Mammary epithelial cell (primary cell): ENCODE measurements at regions not wholly inside any gene's neighbourhood (a gene's known extent, or its start where the extent isn't known, plus 50 kb on each side); places are given as distances from the start of the nearest gene placed in this dataset.

Experiments
- CTCF ChIP-seq, 2 donors: IDR thresholded peaks in 1 of 2; conservative IDR thresholded peaks in 1 of 2; 2 replicates each; pipeline ENCODE4 v1.5.1; 2011 to 2012; ENCODE audit warnings: inconsistent platforms in 2 of 2, low read length in 2 of 2, mild to moderate bottlenecking in 2 of 2, control low read depth in 1 of 2, low read depth in 1 of 2; ENCODE audit not compliant: insufficient read depth in 1 of 2; ENCODE audit errors: extremely low read depth in 1 of 2
- EZH2 ChIP-seq: IDR thresholded peaks from 2 replicates; pipeline ENCODE4 v1.6.1; 2012; ENCODE audit warnings: low read length, inconsistent platforms, borderline replicate concordance

DNA sequence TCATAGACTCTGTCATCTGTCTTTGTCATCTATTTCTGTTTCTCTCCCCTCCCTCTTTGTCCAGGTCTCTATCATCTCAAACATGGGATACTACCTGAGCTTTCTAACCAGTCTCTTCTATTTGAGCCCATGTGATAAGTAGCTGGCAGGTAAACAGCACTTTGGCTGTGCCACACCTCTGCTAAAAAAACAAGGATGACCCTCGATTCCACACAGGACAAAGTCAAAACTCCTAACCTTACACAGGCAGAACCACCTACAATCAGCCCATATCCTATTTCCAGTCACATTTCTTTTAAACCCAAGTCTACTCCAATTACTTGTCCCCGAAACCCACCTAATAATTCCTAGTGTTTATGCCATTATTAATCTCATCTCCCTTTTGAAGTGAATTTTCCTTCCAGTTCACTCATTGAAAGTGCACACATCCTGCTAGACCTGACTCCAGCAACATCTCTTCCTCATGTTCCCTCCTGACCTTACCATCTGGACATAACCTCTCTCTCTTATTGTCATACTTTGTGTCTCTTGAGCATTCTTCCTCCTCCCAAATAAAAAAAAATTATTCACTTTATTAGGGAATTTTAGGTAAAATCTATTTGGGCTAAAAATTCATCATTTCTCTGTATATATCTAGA, 256.1 kb upstream of the ONECUT1 start:
- no peak for TF ChIP-seq CTCF (conservative IDR thresholded peaks at IDR 0.05 in 1 of 2, IDR thresholded peaks at IDR 0.05 in 1 of 2; ENCODE audit: extremely low read depth in 1 of 2, insufficient read depth in 1 of 2, low read depth in 1 of 2, low read length in 2 of 2)
- TF ChIP-seq EZH2: no peak
